ENCODE measurements at regions not wholly inside any gene's neighbourhood (a gene's known extent, or its start where the extent isn't known, plus 50 kb on each side); places are given as distances from the start of the nearest gene placed in this dataset.

GRCh38 chr13:86161257-86161656 is 362.0 kb upstream of the SLITRK6 start:
- H3K4me2 ChIP-seq (ENCODE audit: low read length) = no peak overlapping the region
- no peak overlapping the region for H3K4me3 ChIP-seq (ENCODE audit: low read length)
- H3K79me2 ChIP-seq (ENCODE audit: control insufficient read depth, low read length) = no peaks in the 10 kb centered on the region
- H3K27ac ChIP-seq (ENCODE audit: low read depth, low read length) = no peak overlapping the region
- TF ChIP-seq CTCF (IDR thresholded peaks at IDR 0.05; ENCODE audit: low read depth, low read length, poor library complexity, severe bottlenecking) (no peak), EZH2phosphoT487 (IDR thresholded peaks at IDR 0.05; ENCODE audit: borderline replicate concordance, low read length) (no peak)
- no peaks in the 10 kb centered on the region for H3F3A ChIP-seq (ENCODE audit: control insufficient read depth, insufficient read depth)
- no peaks in the 10 kb centered on the region for H3K9me3 ChIP-seq (ENCODE audit: control insufficient read depth, insufficient read depth, low read length)
- no peaks in the 10 kb centered on the region for H3K27me3 ChIP-seq (ENCODE audit: control insufficient read depth, low read length)
- H3K9me2 ChIP-seq (replicated peaks; ENCODE audit: control insufficient read depth, low read length) = no peaks in the 10 kb centered on the region
- no peaks in the 10 kb centered on the region for H3K4me1 ChIP-seq (ENCODE audit: control insufficient read depth, low read length)
- no peaks in the 10 kb centered on the region for H4K20me1 ChIP-seq (ENCODE audit: control insufficient read depth, insufficient read depth, low read depth, low read length)
- no peaks in the 10 kb centered on the region for H3K36me3 ChIP-seq (ENCODE audit: control insufficient read depth, low read length)

- no peaks in the 10 kb centered on the region for H3K9me2 ChIP-seq (replicated peaks; ENCODE audit: control insufficient read depth, low read length)
- H3K9me3 ChIP-seq (ENCODE audit: control insufficient read depth, insufficient read depth, low read length) = no peaks in the 10 kb centered on the region
- TF ChIP-seq EZH2phosphoT487 (IDR thresholded peaks at IDR 0.05; ENCODE audit: borderline replicate concordance, low read length) = no peak
- no peak overlapping the region for H3K4me3 ChIP-seq (ENCODE audit: low read length)
- H4K20me1 ChIP-seq (ENCODE audit: control insufficient read depth, insufficient read depth, low read depth, low read length) = no peaks in the 10 kb centered on the region
- H3K27me3 ChIP-seq (ENCODE audit: control insufficient read depth, low read length) = no peaks in the 10 kb centered on the region
- H3K4me1 ChIP-seq (ENCODE audit: control insufficient read depth, low read length) = no peaks in the 10 kb centered on the region
- H3K4me2 ChIP-seq (ENCODE audit: low read length) = no peak overlapping the region
- no peak overlapping the region for H3K27ac ChIP-seq (ENCODE audit: low read depth, low read length)
- H3K36me3 ChIP-seq (ENCODE audit: control insufficient read depth, low read length) = no peaks in the 10 kb centered on the region
- H3F3A ChIP-seq (ENCODE audit: control insufficient read depth, insufficient read depth) = no peaks in the 10 kb centered on the region
- no peaks in the 10 kb centered on the region for H3K79me2 ChIP-seq (ENCODE audit: control insufficient read depth, low read length)
Measured at GRCh38 chr13:86155756-86156155, 356.5 kb upstream of the SLITRK6 start.

GRCh38 chr13:86142080-86142479 is 342.9 kb upstream of the SLITRK6 start:
- Histone ChIP-seq H3K27ac (ENCODE audit: low read depth, low read length) (no peak overlapping the region), H3F3A (ENCODE audit: control insufficient read depth, insufficient read depth) (no peaks in the 10 kb centered on the region), H3K9me3 (ENCODE audit: control insufficient read depth, insufficient read depth, low read length) (no peaks in the 10 kb centered on the region), H3K4me1 (ENCODE audit: control insufficient read depth, low read length) (no peaks in the 10 kb centered on the region), H3K27me3 (ENCODE audit: control insufficient read depth, low read length) (no peaks in the 10 kb centered on the region), H3K9me2 (replicated peaks; ENCODE audit: control insufficient read depth, low read length) (no peaks in the 10 kb centered on the region), H3K4me2 (ENCODE audit: low read length) (no peak overlapping the region), H3K36me3 (ENCODE audit: control insufficient read depth, low read length) (no peaks in the 10 kb centered on the region), H3K4me3 (ENCODE audit: low read length) (no peak overlapping the region), H4K20me1 (ENCODE audit: control insufficient read depth, insufficient read depth, low read depth, low read length) (no peaks in the 10 kb centered on the region), H3K79me2 (ENCODE audit: control insufficient read depth, low read length) (no peaks in the 10 kb centered on the region)
- TF ChIP-seq EZH2phosphoT487 (IDR thresholded peaks at IDR 0.05; ENCODE audit: borderline replicate concordance, low read length) = no peak
- TF ChIP-seq CTCF (IDR thresholded peaks at IDR 0.05; ENCODE audit: low read depth, low read length, poor library complexity, severe bottlenecking) = no peak

- Histone ChIP-seq H3K27me3 (ENCODE audit: control insufficient read depth, low read length) (no peaks in the 10 kb centered on the region), H3K36me3 (ENCODE audit: control insufficient read depth, low read length) (no peaks in the 10 kb centered on the region), H3K4me3 (ENCODE audit: low read length) (no peak overlapping the region), H3K4me1 (ENCODE audit: control insufficient read depth, low read length) (no peaks in the 10 kb centered on the region), H4K20me1 (ENCODE audit: control insufficient read depth, insufficient read depth, low read depth, low read length) (no peaks in the 10 kb centered on the region), H3K79me2 (ENCODE audit: control insufficient read depth, low read length) (no peaks in the 10 kb centered on the region), H3K9me2 (replicated peaks; ENCODE audit: control insufficient read depth, low read length) (no peaks in the 10 kb centered on the region), H3K4me2 (ENCODE audit: low read length) (no peak overlapping the region), H3K9me3 (ENCODE audit: control insufficient read depth, insufficient read depth, low read length) (no peaks in the 10 kb centered on the region), H3K27ac (ENCODE audit: low read depth, low read length) (no peak overlapping the region), H3F3A (ENCODE audit: control insufficient read depth, insufficient read depth) (no peaks in the 10 kb centered on the region)
- TF ChIP-seq CTCF (IDR thresholded peaks at IDR 0.05; ENCODE audit: low read depth, low read length, poor library complexity, severe bottlenecking) (no peak), EZH2phosphoT487 (IDR thresholded peaks at IDR 0.05; ENCODE audit: borderline replicate concordance, low read length) (no peak)
Measured at GRCh38 chr13:86135856-86136255, 336.6 kb upstream of the SLITRK6 start.

Measured in DOHH2 (cell line).